Hepatocyte (in vitro differentiated cells): ENCODE measurements at regions not wholly inside any gene's neighbourhood (a gene's known extent, or its start where the extent isn't known, plus 50 kb on each side); places are given as distances from the start of the nearest gene placed in this dataset.

Experiments
- EZH2 ChIP-seq: fragments of 200-600 bp; sonication (generic); IDR thresholded peaks from 2 replicates; pipeline ENCODE4 v1.6.1; 2016; ENCODE audit warnings: antibody characterized with exemption, mild to moderate bottlenecking, borderline replicate concordance
- TF ChIP-seq, protein P1 (sequence below): fragments of 200-600 bp; sonication (generic); IDR thresholded peaks from 2 replicates; pipeline ENCODE4 v1.5.1; 2016; ENCODE audit warnings: antibody characterized with exemption, mild to moderate bottlenecking; ENCODE audit not compliant: poor library complexity

DNA sequence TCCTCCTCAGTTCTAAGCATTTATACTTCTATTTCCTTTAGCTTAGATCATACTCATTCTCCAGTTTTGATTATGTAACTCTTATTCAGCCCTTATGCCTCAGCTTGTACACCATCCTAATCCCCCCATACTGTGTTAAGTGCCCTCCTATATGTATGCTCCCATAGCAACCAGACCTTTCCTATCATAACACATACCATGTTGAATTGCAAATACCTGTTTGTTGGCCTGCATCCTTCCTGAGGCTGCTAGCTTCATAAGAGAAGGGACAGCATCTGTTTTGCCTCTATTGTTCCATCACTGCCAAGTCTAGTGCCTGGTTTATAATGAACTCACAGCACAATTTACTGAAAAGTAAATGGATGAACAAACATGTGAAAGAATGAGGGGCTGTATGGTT, 443.7 kb downstream of the CENPC start:
- TF ChIP-seq, protein P1, sequence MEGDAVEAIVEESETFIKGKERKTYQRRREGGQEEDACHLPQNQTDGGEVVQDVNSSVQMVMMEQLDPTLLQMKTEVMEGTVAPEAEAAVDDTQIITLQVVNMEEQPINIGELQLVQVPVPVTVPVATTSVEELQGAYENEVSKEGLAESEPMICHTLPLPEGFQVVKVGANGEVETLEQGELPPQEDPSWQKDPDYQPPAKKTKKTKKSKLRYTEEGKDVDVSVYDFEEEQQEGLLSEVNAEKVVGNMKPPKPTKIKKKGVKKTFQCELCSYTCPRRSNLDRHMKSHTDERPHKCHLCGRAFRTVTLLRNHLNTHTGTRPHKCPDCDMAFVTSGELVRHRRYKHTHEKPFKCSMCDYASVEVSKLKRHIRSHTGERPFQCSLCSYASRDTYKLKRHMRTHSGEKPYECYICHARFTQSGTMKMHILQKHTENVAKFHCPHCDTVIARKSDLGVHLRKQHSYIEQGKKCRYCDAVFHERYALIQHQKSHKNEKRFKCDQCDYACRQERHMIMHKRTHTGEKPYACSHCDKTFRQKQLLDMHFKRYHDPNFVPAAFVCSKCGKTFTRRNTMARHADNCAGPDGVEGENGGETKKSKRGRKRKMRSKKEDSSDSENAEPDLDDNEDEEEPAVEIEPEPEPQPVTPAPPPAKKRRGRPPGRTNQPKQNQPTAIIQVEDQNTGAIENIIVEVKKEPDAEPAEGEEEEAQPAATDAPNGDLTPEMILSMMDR: no peak
- no peak for TF ChIP-seq EZH2
